GM12878 (cell line): ENCODE measurements at regions not wholly inside any gene's neighbourhood (a gene's known extent, or its start where the extent isn't known, plus 50 kb on each side); places are given as distances from the start of the nearest gene placed in this dataset.

Source experiments
- ATAC-seq: fragments of 200-7000 bp; cut with Tn5 transposase; 3 replicates; pipeline ENCODE4 v1.9.1; 2020; ENCODE audit warnings: mild to moderate bottlenecking, moderate library complexity
- BruUV-seq: library from RNA; stranded (reverse); fragments of 400-500 nt; replicated peaks from 2 replicates; lab custom pipeline; 2021; lab: Mats Ljungman, UMichigan
- CTCF ChIA-PET: fragments of 300-600 bp; sonication (Branson Sonifier 250); formaldehyde crosslinking; extraction: SDS; loops from one replicate; lab custom pipeline; 2021; ENCODE audit warnings: inconsistent platforms; lab: Yijun Ruan, JAX
- POLR2A ChIA-PET: fragments of 350-600 bp; formaldehyde crosslinking; extraction: SDS; loops from one replicate; lab custom pipeline; 2021; ENCODE audit warnings: inconsistent platforms; lab: Charles Lee
- RAD21 ChIA-PET: fragments of 300-600 bp; sonication (Branson Sonifier 250); formaldehyde crosslinking; loops from one replicate; lab custom pipeline; 2023; ENCODE audit warnings: antibody characterized with exemption; ENCODE audit not compliant: unreplicated experiment; lab: Charles Lee
- SMC1A ChIA-PET: fragments of 300-600 bp; sonication (Branson Sonifier 250); formaldehyde crosslinking; loops from one replicate; lab custom pipeline; 2023; ENCODE audit not compliant: unreplicated experiment, uncharacterized antibody; lab: Charles Lee
- DNase-seq: peaks from one replicate; pipeline ENCODE4 v3.0.0-alpha.2; 2011; ENCODE audit warnings: low read depth, low spot score
- FAIRE-seq: peaks from 3 replicates; lab custom pipeline; 2011; peaks lifted over from hg19 to GRCh38; lab: Jason Lieb, UNC
- H2AFZ ChIP-seq: 2 replicates; pipeline ENCODE4 v1.6.0; 2011; ENCODE audit warnings: low read depth, low read length, control low read depth; ENCODE audit not compliant: control insufficient read depth
- H3K27ac ChIP-seq: 2 replicates; pipeline ENCODE4 v1.5.1; 2011; ENCODE audit warnings: control low read depth; ENCODE audit not compliant: control insufficient read depth, insufficient read depth
- H3K27me3 ChIP-seq, 2 experiments: replicated peaks in 1 of 2; 2 replicates each; pipeline versions ENCODE4 v1.6.0 to v1.6.1; 2011; ENCODE audit warnings: low read length in 1 of 2; ENCODE audit not compliant: control insufficient read depth in 2 of 2, insufficient read depth in 2 of 2
- H3K36me3 ChIP-seq, 2 experiments: 2 replicates each; pipeline ENCODE4 v1.5.1; 2011; ENCODE audit warnings: low read length in 1 of 2; ENCODE audit not compliant: control insufficient read depth in 2 of 2, insufficient read depth in 2 of 2
- H3K4me1 ChIP-seq: 2 replicates; pipeline ENCODE4 v1.6.1; 2011; ENCODE audit warnings: mild to moderate bottlenecking, low read length, moderate library complexity, mixed read lengths; ENCODE audit not compliant: control insufficient read depth, insufficient read depth
- H3K4me2 ChIP-seq: 2 replicates; pipeline ENCODE4 v1.6.0; 2011; ENCODE audit warnings: control low read depth; ENCODE audit not compliant: control insufficient read depth, insufficient read depth
- H3K4me3 ChIP-seq: fragments of 200-600 bp; sonication (generic); 2 replicates; pipeline ENCODE4 v1.5.1; 2016
- H3K79me2 ChIP-seq: 2 replicates; pipeline ENCODE4 v1.6.0; 2011; ENCODE audit warnings: low read length; ENCODE audit not compliant: control insufficient read depth, insufficient read depth
- H3K9ac ChIP-seq: 2 replicates; pipeline ENCODE4 v1.8.0; 2011; ENCODE audit warnings: low read length, control low read depth, mixed read lengths; ENCODE audit not compliant: control insufficient read depth, insufficient read depth
- H3K9me3 ChIP-seq: replicated peaks from 3 replicates; pipeline ENCODE4 v1.5.1; 2011; ENCODE audit warnings: mild to moderate bottlenecking, low read length; ENCODE audit not compliant: control insufficient read depth, insufficient read depth
- H4K20me1 ChIP-seq: 2 replicates; pipeline ENCODE4 v1.6.0; 2011; ENCODE audit not compliant: control insufficient read depth, insufficient read depth
- HSF1 ChIP-seq: fragments of 150-350 bp; IDR thresholded peaks from 2 replicates; pipeline ENCODE4 v1.6.1; 2014; ENCODE audit warnings: mild to moderate bottlenecking, low read depth, low read length
- TCF3 ChIP-seq: IDR thresholded peaks from 2 replicates; pipeline ENCODE4 v1.6.1; 2012; ENCODE audit warnings: low read depth, mild to moderate bottlenecking, low read length, borderline replicate concordance; ENCODE audit not compliant: insufficient read depth
- ZNF592 ChIP-seq: fragments of 450-650 bp; IDR thresholded peaks from 2 replicates; pipeline ENCODE4 v1.6.1; 2017; ENCODE audit warnings: mild to moderate bottlenecking, moderate library complexity
- ZZZ3 ChIP-seq: IDR thresholded peaks from 2 replicates; pipeline ENCODE4 v1.6.1; 2011; ENCODE audit warnings: low read depth; ENCODE audit not compliant: control insufficient read depth, insufficient read length
- WGBS: methylation state at CpG from one replicate; pipeline ENCODE4 v1.1.6; 2016; ENCODE audit warnings: low lambda C conversion rate; ENCODE audit not compliant: insufficient replicate concordance, insufficient coverage; ENCODE audit errors: missing lambda C conversion rate; 5-methylcytosine and 5-hydroxymethylcytosine counted together
- in situ Hi-C: fragments of 300-500 bp; cut with MboI; formaldehyde crosslinking; loops from 9 replicates; pipeline ENCODE4 v1.14.3; 2018; ENCODE audit warnings: mixed read lengths
- intact Hi-C: fragments of 100-400 bp; cut with micrococcal nuclease; formaldehyde crosslinking; loops from one replicate; pipeline ENCODE4 v1.14.2; 2022; ENCODE audit not compliant: unreplicated experiment

GRCh38 chr18:26722565-26722931 lies 143.0 kb downstream of the AQP4 start:
- H3K9me3 ChIP-seq = no peaks in the 10 kb centered on the region
- H3K4me1 ChIP-seq = no peaks in the 10 kb centered on the region
- no TSS peak for BruUV-seq
- ChIA-PET POLR2A (no interaction called here), RAD21 (no interaction called here), CTCF (no interaction called here), SMC1A (no interaction called here)
- no peak overlapping the region for H3K9ac ChIP-seq
- H3K4me2 ChIP-seq = no peak overlapping the region
- no peaks in the 10 kb centered on the region for H3K27me3 ChIP-seq
- no peak overlapping the region for H3K4me3 ChIP-seq
- DNase-seq (no peak), FAIRE-seq (no peak), ATAC-seq (no peak)
- no peaks in the 10 kb centered on the region for H3K36me3 ChIP-seq
- TF ChIP-seq HSF1 = no peak
- no peak for TF ChIP-seq ZNF592
- no peak for TF ChIP-seq TCF3
- TF ChIP-seq ZZZ3 = no peak
- in situ Hi-C loops (no loop called here), intact Hi-C loops (no loop called here)
- 74% methylated on average over 2 of the region's 2 CpGs for WGBS
- H4K20me1 ChIP-seq = no peaks in the 10 kb centered on the region
- H2AFZ ChIP-seq = no peak overlapping the region
- H3K27ac ChIP-seq = no peak overlapping the region
- H3K79me2 ChIP-seq = no peaks in the 10 kb centered on the region
